Esophagus squamous epithelium (tissue), 4 donors: ENCODE measurements at regions not wholly inside any gene's neighbourhood (a gene's known extent, or its start where the extent isn't known, plus 50 kb on each side); places are given as distances from the start of the nearest gene placed in this dataset.

Source experiments
- POLR2A ChIP-seq, 4 donors: fragments of 450-650 bp; IDR thresholded peaks; one replicate each; pipeline ENCODE4 v1.6.1; 2017; ENCODE audit warnings: antibody characterized with exemption in 4 of 4, mild to moderate bottlenecking in 4 of 4, moderate library complexity in 3 of 4
- TF ChIP-seq, protein P1 (sequence below), 6 experiments: fragments of 450-650 bp in 4 of 6; fragments of 200-600 bp in 2 of 6; sonication (generic) in 2 of 6; IDR thresholded peaks; one replicate each; pipeline ENCODE4 v1.5.1; 2016 to 2019; ENCODE audit warnings: antibody characterized with exemption in 6 of 6, mild to moderate bottlenecking in 4 of 6, moderate library complexity in 4 of 6

DNA sequence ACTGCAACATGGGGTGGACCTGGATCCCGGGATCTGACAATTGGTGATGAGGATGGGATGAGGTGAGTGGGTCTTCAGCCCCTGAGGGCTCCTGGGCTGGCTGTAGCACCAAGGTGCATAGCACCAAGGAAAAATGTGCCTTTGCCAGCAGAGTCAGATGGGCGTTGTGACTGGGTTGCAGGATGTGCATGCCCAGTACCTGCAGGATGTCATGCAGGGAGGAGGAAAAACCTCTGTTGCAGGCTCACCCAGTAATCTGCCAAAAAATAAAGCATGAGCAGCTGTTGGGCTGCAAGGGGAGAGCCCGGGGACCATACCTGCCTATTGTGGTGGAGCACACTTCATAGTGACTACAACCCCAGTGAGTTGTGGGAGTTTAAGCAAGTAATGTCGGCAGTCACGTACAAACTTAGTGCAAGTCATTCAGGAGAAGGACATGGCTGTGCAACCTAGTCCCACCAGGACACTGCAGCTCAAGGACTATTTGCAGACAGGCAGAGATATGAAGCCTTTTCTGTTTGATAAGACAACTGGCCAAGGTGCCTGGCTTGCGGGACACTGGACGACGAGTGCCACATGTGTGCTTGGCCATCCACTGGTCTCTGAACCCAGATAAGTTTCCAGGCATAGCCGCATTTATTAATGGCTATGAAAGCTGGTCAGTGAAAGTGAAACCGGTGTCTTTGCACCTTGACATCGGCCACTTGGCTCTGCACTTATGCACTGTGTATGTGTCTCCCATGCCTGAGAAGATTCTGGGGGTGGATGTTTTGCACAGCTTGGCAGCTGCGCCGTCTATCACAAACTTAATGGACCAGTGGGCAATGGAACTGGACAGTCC, 499.8 kb downstream of the KCNJ2 start:
- TF ChIP-seq, protein P1, sequence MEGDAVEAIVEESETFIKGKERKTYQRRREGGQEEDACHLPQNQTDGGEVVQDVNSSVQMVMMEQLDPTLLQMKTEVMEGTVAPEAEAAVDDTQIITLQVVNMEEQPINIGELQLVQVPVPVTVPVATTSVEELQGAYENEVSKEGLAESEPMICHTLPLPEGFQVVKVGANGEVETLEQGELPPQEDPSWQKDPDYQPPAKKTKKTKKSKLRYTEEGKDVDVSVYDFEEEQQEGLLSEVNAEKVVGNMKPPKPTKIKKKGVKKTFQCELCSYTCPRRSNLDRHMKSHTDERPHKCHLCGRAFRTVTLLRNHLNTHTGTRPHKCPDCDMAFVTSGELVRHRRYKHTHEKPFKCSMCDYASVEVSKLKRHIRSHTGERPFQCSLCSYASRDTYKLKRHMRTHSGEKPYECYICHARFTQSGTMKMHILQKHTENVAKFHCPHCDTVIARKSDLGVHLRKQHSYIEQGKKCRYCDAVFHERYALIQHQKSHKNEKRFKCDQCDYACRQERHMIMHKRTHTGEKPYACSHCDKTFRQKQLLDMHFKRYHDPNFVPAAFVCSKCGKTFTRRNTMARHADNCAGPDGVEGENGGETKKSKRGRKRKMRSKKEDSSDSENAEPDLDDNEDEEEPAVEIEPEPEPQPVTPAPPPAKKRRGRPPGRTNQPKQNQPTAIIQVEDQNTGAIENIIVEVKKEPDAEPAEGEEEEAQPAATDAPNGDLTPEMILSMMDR (IDR thresholded peaks at IDR 0.05): no peak
- no peak for TF ChIP-seq POLR2A (IDR thresholded peaks at IDR 0.05)
